D341Med (cell line): ENCODE measurements at regions not wholly inside any gene's neighbourhood (a gene's known extent, or its start where the extent isn't known, plus 50 kb on each side); places are given as distances from the start of the nearest gene placed in this dataset.

ENCODE experiments used
- DNase-seq: peaks from one replicate; pipeline ENCODE4 v3.0.0; 2012; ENCODE audit warnings: low spot score

DNA sequence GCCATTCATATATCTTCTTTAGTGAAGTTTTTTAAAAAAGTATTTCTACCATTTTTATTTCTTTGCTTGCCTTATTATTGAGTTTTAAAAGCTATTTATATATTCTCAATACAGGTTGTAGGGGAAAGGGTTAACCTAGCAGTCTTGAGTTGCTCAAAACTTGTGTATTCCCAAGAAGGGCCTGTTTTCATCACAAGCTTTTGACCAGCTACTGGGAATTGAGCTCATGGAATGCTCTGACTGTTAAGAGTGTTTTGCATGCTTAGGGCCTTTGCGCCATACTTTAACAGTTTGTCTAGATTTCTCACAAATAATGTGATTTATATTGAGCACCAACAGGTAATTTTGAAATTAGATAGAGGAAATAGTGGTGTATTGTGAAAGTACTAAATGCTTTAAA is 72.0 kb upstream of the CALCR start:
- no peak for DNase-seq

DNA sequence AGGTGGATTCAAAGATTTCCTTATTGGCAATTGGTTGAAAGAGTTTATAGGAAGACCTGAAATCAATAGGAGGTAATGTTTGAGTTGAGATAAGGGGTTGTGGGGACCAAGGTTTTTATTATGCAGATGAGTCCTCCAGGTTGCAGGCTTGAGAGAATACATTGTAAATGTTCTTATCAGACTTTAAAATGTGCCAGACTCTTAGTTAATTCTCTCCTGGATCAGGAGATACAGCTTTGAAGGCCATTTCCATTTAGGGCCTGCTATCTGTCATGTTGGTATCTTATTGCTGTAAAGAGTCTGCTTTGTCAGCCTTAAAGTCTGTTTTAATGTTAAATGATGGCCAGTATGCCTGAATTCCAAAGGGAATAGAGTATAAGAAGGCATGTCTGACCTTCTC is 61.8 kb upstream of the CALCR start:
- DNase-seq: no peak

DNA sequence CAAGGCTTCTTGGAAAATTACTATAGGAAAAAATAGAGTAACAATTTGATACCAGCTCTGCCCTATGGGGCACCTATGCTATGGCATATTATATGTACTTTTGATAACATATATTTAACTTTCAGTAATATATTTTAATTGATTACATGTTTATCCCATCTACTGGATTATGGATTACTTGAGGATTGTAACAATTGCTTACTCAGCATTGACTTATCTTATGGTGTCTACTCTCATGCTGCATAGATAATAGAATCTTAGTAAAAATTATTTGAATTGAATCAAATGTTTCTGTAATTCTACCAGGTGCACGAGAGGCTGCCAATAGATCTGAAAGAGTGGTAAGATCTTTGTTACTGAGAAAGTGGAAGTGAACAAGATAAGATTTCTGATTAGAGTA is 57.8 kb upstream of the CALCR start:
- DNase-seq: no peak

DNA sequence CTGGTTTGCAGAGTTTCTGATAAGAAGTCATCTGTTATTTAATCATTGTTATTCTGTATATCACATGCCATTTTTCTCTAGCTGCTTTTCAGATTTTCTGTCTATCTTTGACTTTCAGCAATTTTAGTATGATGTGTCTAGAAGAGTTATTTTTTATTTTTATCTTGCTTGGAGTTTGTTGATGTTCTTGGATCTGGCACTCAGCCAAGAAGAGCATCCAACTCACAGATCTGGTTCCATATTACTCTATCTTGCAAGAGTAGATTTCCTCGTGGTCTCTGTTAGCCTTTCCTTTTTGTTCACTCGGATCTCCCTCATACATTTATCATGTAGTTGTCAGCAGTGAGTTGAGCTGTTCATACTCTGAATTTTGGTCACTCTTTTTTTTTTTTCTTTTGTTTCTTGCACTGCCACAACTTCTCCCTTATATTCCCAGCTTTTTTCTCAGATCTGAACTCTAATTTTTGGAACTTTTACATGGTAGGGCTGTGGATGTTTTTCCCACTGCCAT is 54.8 kb upstream of the CALCR start:
- DNase-seq: no peak

DNA sequence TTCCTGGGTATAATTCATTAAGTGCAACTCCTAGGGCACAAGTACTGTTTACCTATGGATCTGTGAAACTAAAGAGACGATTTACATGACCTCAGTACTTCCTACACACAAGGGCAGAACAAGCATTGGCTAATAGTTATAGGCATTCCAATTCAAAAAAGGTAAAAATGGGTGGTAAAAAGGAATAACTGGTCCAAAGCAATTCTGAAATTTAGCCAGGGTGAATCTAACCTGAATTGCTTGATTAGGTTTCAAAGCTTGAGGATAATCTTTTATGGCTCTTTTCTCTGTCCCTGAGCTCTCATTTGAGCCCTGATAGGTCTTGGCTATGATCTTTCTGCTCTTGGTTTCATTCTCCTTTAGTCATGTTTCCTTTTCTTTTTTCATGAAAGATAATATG is 52.3 kb upstream of the CALCR start:
- DNase-seq: no peak
